HCT116 (cell line): ENCODE measurements at regions not wholly inside any gene's neighbourhood (a gene's known extent, or its start where the extent isn't known, plus 50 kb on each side); places are given as distances from the start of the nearest gene placed in this dataset.

Source experiments
- ATAC-seq: fragments of 200-7000 bp; cut with Tn5 transposase; 2 replicates; pipeline ENCODE4 v1.9.1; 2020; ENCODE audit warnings: mild to moderate bottlenecking, moderate library complexity
- BruUV-seq: library from RNA; stranded (reverse); fragments of 400-500 nt; replicated peaks from 2 replicates; lab custom pipeline; 2021; lab: Mats Ljungman, UMichigan
- CTCF ChIA-PET: fragments of 300-600 bp; sonication (Branson Sonifier 250); formaldehyde crosslinking; loops from one replicate; lab custom pipeline; 2021; ENCODE audit warnings: antibody characterized with exemption; lab: Charles Lee
- POLR2A ChIA-PET: fragments of 300-600, 350-600 bp; sonication (Branson Sonifier 250); formaldehyde crosslinking; loops from one replicate; lab custom pipeline; 2021; ENCODE audit warnings: antibody characterized with exemption; lab: Charles Lee
- RAD21 ChIA-PET, 2 experiments: fragments of 300-600 bp; sonication (Branson Sonifier 250); formaldehyde crosslinking; loops; one replicate each; lab custom pipeline; 2023; ENCODE audit warnings: low total read pairs in 2 of 2; ENCODE audit not compliant: uncharacterized antibody in 2 of 2, unreplicated experiment in 2 of 2, low non-redundant PET in 1 of 2; lab: Charles Lee
- DNase-seq: peaks from one replicate; pipeline ENCODE4 v3.0.0-alpha.2; 2010; ENCODE audit warnings: low read depth, low spot score
- H2AFZ ChIP-seq: fragments of 200-600 bp; shearing (Covaris generic), sonication (generic); 2 replicates; pipeline ENCODE4 v1.6.1; 2017; ENCODE audit warnings: low read depth, mixed run types, mixed read lengths, antibody characterized with exemption, low read length; ENCODE audit not compliant: poor library complexity, severe bottlenecking
- H3K27ac ChIP-seq: 2 replicates; pipeline ENCODE4 v1.5.1; 2012; ENCODE audit warnings: low read depth, low read length
- H3K27me3 ChIP-seq: fragments of 200-600 bp; sonication (generic); 2 replicates; pipeline ENCODE4 v1.6.1; 2016; ENCODE audit warnings: mixed run types, low read length, mixed read lengths; ENCODE audit not compliant: insufficient read depth
- H3K36me3 ChIP-seq, 2 experiments: fragments of 200-500 bp in 1 of 2; fragments of 200-600 bp in 1 of 2; sonication (Bioruptor generic) in 1 of 2; sonication (generic) in 1 of 2; 2 replicates each; pipeline versions ENCODE4 v1.5.1 to v1.6.1; 2014 to 2016; ENCODE audit warnings: low read length in 2 of 2, inconsistent platforms in 1 of 2, mixed read lengths in 1 of 2, mixed run types in 1 of 2; ENCODE audit not compliant: insufficient read depth in 2 of 2, control insufficient read depth in 1 of 2
- H3K4me1 ChIP-seq, 2 experiments: fragments of 200-600 bp in 1 of 2; sonication (generic) in 1 of 2; 2 replicates each; pipeline versions ENCODE4 v1.5.1 to v1.6.1; 2012 to 2017; ENCODE audit warnings: low read length in 2 of 2, inconsistent platforms in 1 of 2, mild to moderate bottlenecking in 1 of 2, mixed read lengths in 1 of 2, mixed run types in 1 of 2, moderate library complexity in 1 of 2; ENCODE audit not compliant: insufficient read depth in 2 of 2, control insufficient read depth in 1 of 2
- H3K4me2 ChIP-seq: fragments of 200-600 bp; sonication (generic); 2 replicates; pipeline ENCODE4 v1.6.1; 2017; ENCODE audit warnings: mixed run types, low read length, mixed read lengths
- H3K4me3 ChIP-seq, 2 experiments: fragments of 200-600 bp in 1 of 2; sonication (generic) in 1 of 2; replicated peaks in 1 of 2; 2 replicates each; pipeline ENCODE4 v1.5.1; 2011 to 2016; ENCODE audit warnings: low read length in 2 of 2, control low read depth in 1 of 2, low read depth in 1 of 2, mild to moderate bottlenecking in 1 of 2, mixed read lengths in 1 of 2, mixed run types in 1 of 2
- H3K79me2 ChIP-seq: fragments of 200-600 bp; sonication (generic); 2 replicates; pipeline ENCODE4 v1.6.1; 2017; ENCODE audit warnings: mild to moderate bottlenecking, mixed run types, low read length, moderate library complexity, mixed read lengths; ENCODE audit not compliant: insufficient read depth
- H3K9ac ChIP-seq: fragments of 200-600 bp; sonication (generic); 2 replicates; pipeline ENCODE4 v1.6.1; 2016; ENCODE audit warnings: low read length, mixed read lengths
- H3K9me2 ChIP-seq: fragments of 200-600 bp; sonication (generic), shearing (Covaris generic); 2 replicates; pipeline ENCODE4 v1.6.1; 2017; ENCODE audit warnings: mixed run types, mild to moderate bottlenecking, moderate library complexity; ENCODE audit not compliant: insufficient read depth
- H3K9me3 ChIP-seq, 2 experiments: fragments of 200-500 bp in 1 of 2; fragments of 200-600 bp in 1 of 2; sonication (Bioruptor generic) in 1 of 2; sonication (generic) in 1 of 2; 2 replicates each; pipeline ENCODE4 v1.6.1; 2014 to 2017; ENCODE audit warnings: low read length in 2 of 2, mixed read lengths in 2 of 2, inconsistent platforms in 1 of 2, low read depth in 1 of 2, mild to moderate bottlenecking in 1 of 2, mixed run types in 1 of 2, moderate library complexity in 1 of 2; ENCODE audit not compliant: control insufficient read depth in 1 of 2, insufficient read depth in 1 of 2
- H4K20me1 ChIP-seq: fragments of 200-600 bp; sonication (generic), shearing (Covaris generic); 2 replicates; pipeline ENCODE4 v1.6.1; 2017; ENCODE audit warnings: mixed run types, mild to moderate bottlenecking, moderate library complexity; ENCODE audit not compliant: insufficient read depth
- ATF3 ChIP-seq: IDR thresholded peaks from 2 replicates; pipeline ENCODE4 v1.6.1; 2012
- CBX3 ChIP-seq: IDR thresholded peaks from 2 replicates; pipeline ENCODE4 v1.6.1; 2012; ENCODE audit warnings: low read depth
- CEBPB ChIP-seq: IDR thresholded peaks from 2 replicates; pipeline ENCODE4 v1.6.1; 2012; ENCODE audit warnings: low read depth
- EGR1 ChIP-seq: IDR thresholded peaks from 2 replicates; pipeline ENCODE4 v1.6.1; 2012; ENCODE audit warnings: low read depth
- EZH2 ChIP-seq: fragments of 200-600 bp; sonication (generic); IDR thresholded peaks from 2 replicates; pipeline ENCODE4 v1.6.1; 2017; ENCODE audit warnings: antibody characterized with exemption, mixed run types
- EZH2phosphoT487 ChIP-seq: fragments of 200-600 bp; IDR thresholded peaks from 2 replicates; pipeline ENCODE4 v1.6.1; 2018; ENCODE audit warnings: antibody characterized with exemption, borderline replicate concordance
- FOSL1 ChIP-seq: IDR thresholded peaks from 2 replicates; pipeline ENCODE4 v1.6.1; 2012; ENCODE audit warnings: low read depth
- POLR2AphosphoS5 ChIP-seq: IDR thresholded peaks from 2 replicates; pipeline ENCODE4 v1.6.1; 2011; ENCODE audit warnings: mild to moderate bottlenecking, low read depth, low read length, moderate library complexity
- RAD21 ChIP-seq: IDR thresholded peaks from 2 replicates; pipeline ENCODE4 v1.6.1; 2012; ENCODE audit warnings: low read depth, mild to moderate bottlenecking
- SIN3A ChIP-seq: IDR thresholded peaks from 2 replicates; pipeline ENCODE4 v1.6.1; 2012; ENCODE audit warnings: low read depth
- SP1 ChIP-seq: IDR thresholded peaks from 2 replicates; pipeline ENCODE4 v1.6.1; 2012; ENCODE audit warnings: low read depth
- SRF ChIP-seq: IDR thresholded peaks from 2 replicates; pipeline ENCODE4 v1.6.1; 2012; ENCODE audit warnings: low read depth
- TCF7L2 ChIP-seq: IDR thresholded peaks from 2 replicates; pipeline ENCODE4 v1.7.0; 2011; ENCODE audit warnings: borderline replicate concordance, inconsistent platforms; ENCODE audit not compliant: insufficient read depth, insufficient read length; ENCODE audit errors: extremely low read depth
- YY1 ChIP-seq: IDR thresholded peaks from 2 replicates; pipeline ENCODE4 v1.6.1; 2011; ENCODE audit warnings: low read length, low read depth, moderate library complexity, mild to moderate bottlenecking; ENCODE audit not compliant: insufficient replicate concordance; ENCODE audit errors: extremely low read depth
- ZBTB33 ChIP-seq: IDR thresholded peaks from 2 replicates; pipeline ENCODE4 v1.6.1; 2011; ENCODE audit warnings: mild to moderate bottlenecking, low read length, moderate library complexity; ENCODE audit not compliant: insufficient replicate concordance; ENCODE audit errors: extremely low read depth
- ZFX ChIP-seq: fragments of 450-650 bp; IDR thresholded peaks from 2 replicates; pipeline ENCODE4 v1.6.1; 2017
- ZNF274 ChIP-seq: fragments of 200-500 bp; sonication (Bioruptor generic); IDR thresholded peaks from 2 replicates; pipeline ENCODE4 v1.6.1; 2014; ENCODE audit warnings: mild to moderate bottlenecking, low read depth, low read length, inconsistent platforms
- intact Hi-C: fragments of 100-400 bp; cut with micrococcal nuclease; formaldehyde crosslinking; loops from 2 replicates; pipeline ENCODE4 v1.10.0; 2022
- TF ChIP-seq, protein P1 (sequence below), 3 experiments: fragments of 200-600 bp in 1 of 3; sonication (generic) in 1 of 3; IDR thresholded peaks in 2 of 3; conservative IDR thresholded peaks in 1 of 3; 2 replicates each; pipeline ENCODE4 v1.5.1; 2012 to 2017; ENCODE audit warnings: low read depth in 2 of 3, low read length in 2 of 3, antibody characterized with exemption in 1 of 3, borderline replicate concordance in 1 of 3, control low read depth in 1 of 3, mild to moderate bottlenecking in 1 of 3, mixed read lengths in 1 of 3, mixed run types in 1 of 3, moderate library complexity in 1 of 3; ENCODE audit not compliant: insufficient read depth in 1 of 3
- TF ChIP-seq, protein P2 (sequence below): IDR thresholded peaks from 2 replicates; pipeline ENCODE4 v1.6.1; 2012; ENCODE audit warnings: low read depth

GRCh38 chr1:10857687-10858086 lies 61.2 kb upstream of the CASZ1 start:
- DNase-seq (no peak), ATAC-seq (no peak)
- H3K9me2 ChIP-seq = no peaks in the 10 kb centered on the region
- no peaks in the 10 kb centered on the region for H3K27me3 ChIP-seq
- no peaks in the 10 kb centered on the region for H3K79me2 ChIP-seq
- no peaks in the 10 kb centered on the region for H3K9me3 ChIP-seq
- ChIA-PET CTCF (no interaction called here), RAD21 (no interaction called here), POLR2A (no interaction called here)
- intact Hi-C loops = no loop called here
- H2AFZ ChIP-seq = no peak overlapping the region
- H3K27ac ChIP-seq = no peak overlapping the region
- no peaks in the 10 kb centered on the region for H4K20me1 ChIP-seq
- H3K9ac ChIP-seq = no peak overlapping the region
- H3K36me3 ChIP-seq = no peaks in the 10 kb centered on the region
- TF ChIP-seq, protein P1, sequence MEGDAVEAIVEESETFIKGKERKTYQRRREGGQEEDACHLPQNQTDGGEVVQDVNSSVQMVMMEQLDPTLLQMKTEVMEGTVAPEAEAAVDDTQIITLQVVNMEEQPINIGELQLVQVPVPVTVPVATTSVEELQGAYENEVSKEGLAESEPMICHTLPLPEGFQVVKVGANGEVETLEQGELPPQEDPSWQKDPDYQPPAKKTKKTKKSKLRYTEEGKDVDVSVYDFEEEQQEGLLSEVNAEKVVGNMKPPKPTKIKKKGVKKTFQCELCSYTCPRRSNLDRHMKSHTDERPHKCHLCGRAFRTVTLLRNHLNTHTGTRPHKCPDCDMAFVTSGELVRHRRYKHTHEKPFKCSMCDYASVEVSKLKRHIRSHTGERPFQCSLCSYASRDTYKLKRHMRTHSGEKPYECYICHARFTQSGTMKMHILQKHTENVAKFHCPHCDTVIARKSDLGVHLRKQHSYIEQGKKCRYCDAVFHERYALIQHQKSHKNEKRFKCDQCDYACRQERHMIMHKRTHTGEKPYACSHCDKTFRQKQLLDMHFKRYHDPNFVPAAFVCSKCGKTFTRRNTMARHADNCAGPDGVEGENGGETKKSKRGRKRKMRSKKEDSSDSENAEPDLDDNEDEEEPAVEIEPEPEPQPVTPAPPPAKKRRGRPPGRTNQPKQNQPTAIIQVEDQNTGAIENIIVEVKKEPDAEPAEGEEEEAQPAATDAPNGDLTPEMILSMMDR (IDR thresholded peaks at IDR 0.05 in 2 of 3, conservative IDR thresholded peaks at IDR 0.05 in 1 of 3; ENCODE audit: borderline replicate concordance in 1 of 3, insufficient read depth in 1 of 3, low read depth in 2 of 3, low read length in 2 of 3) = no peak
- TF ChIP-seq ATF3 = no peak
- no peak for TF ChIP-seq ZFX
- TF ChIP-seq, protein P2, sequence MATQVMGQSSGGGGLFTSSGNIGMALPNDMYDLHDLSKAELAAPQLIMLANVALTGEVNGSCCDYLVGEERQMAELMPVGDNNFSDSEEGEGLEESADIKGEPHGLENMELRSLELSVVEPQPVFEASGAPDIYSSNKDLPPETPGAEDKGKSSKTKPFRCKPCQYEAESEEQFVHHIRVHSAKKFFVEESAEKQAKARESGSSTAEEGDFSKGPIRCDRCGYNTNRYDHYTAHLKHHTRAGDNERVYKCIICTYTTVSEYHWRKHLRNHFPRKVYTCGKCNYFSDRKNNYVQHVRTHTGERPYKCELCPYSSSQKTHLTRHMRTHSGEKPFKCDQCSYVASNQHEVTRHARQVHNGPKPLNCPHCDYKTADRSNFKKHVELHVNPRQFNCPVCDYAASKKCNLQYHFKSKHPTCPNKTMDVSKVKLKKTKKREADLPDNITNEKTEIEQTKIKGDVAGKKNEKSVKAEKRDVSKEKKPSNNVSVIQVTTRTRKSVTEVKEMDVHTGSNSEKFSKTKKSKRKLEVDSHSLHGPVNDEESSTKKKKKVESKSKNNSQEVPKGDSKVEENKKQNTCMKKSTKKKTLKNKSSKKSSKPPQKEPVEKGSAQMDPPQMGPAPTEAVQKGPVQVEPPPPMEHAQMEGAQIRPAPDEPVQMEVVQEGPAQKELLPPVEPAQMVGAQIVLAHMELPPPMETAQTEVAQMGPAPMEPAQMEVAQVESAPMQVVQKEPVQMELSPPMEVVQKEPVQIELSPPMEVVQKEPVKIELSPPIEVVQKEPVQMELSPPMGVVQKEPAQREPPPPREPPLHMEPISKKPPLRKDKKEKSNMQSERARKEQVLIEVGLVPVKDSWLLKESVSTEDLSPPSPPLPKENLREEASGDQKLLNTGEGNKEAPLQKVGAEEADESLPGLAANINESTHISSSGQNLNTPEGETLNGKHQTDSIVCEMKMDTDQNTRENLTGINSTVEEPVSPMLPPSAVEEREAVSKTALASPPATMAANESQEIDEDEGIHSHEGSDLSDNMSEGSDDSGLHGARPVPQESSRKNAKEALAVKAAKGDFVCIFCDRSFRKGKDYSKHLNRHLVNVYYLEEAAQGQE = no peak
- TF ChIP-seq EZH2 = no peak
- no peak for TF ChIP-seq POLR2AphosphoS5
- TF ChIP-seq CBX3 = no peak
- TF ChIP-seq SP1 = no peak
- no peak for TF ChIP-seq YY1
- TF ChIP-seq TCF7L2 = no peak
- TF ChIP-seq FOSL1 = no peak
- no peak for TF ChIP-seq SRF
- TF ChIP-seq ZNF274 = no peak
- TF ChIP-seq SIN3A = no peak
- TF ChIP-seq CEBPB = no peak
- no peak for TF ChIP-seq RAD21
- no peak for TF ChIP-seq EGR1
- no peak for TF ChIP-seq ZBTB33
- TF ChIP-seq EZH2phosphoT487 = no peak
- TF ChIP-seq, all 23 proteins: peak for 0
- Histone ChIP-seq H3K4me2 (no peak overlapping the region), H3K4me3 (no peak overlapping the region), H3K4me1 (no peaks in the 10 kb centered on the region)
- BruUV-seq = no TSS peak
